ENCODE measurements at regions not wholly inside any gene's neighbourhood (a gene's known extent, or its start where the extent isn't known, plus 50 kb on each side); places are given as distances from the start of the nearest gene placed in this dataset.

DNA sequence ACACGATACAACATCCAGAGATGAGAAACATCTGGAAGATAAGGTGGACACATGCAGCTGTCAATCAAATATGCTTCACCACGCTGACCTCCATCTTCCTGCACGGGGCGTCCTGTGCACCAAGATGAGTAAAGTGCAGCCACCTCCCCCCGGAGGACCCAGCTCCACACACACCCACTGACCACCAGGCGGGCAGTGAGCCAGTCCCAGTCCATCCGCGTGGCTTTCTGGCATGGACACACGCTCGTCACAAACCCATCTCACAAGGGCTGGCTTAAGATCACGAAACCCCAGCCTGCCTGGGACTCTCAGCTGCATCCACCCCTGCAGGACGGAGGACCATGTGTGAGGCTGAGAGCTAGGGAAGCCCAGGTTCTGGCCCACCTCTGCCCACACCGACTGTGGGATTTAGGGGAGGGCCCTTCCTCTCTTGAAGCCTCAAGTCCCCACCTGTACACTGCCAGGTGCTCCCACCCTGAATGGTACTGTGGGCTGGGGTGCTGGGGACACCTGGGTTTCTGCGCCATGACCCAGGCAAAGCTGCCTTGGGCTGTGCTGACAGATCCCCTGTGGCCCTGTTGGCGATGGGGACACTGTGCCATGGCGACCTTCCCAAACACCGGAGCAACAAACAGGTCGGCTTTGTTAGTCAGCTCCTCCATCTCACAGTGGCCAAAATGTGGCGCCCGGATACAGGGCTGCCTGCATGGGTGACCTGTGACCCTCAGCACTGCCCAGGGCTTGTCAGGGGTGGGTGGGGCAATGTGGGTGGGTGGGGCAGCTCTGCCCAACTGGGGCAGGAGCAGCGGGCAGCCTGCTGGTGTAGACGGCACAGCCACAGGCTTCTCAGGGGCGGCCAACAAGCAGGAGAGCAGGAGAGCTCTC lies 629.0 kb downstream of the TBC1D22A start:
- FAIRE-seq: no peak
- no peak for DNase-seq (ENCODE audit: low spot score)

DNA sequence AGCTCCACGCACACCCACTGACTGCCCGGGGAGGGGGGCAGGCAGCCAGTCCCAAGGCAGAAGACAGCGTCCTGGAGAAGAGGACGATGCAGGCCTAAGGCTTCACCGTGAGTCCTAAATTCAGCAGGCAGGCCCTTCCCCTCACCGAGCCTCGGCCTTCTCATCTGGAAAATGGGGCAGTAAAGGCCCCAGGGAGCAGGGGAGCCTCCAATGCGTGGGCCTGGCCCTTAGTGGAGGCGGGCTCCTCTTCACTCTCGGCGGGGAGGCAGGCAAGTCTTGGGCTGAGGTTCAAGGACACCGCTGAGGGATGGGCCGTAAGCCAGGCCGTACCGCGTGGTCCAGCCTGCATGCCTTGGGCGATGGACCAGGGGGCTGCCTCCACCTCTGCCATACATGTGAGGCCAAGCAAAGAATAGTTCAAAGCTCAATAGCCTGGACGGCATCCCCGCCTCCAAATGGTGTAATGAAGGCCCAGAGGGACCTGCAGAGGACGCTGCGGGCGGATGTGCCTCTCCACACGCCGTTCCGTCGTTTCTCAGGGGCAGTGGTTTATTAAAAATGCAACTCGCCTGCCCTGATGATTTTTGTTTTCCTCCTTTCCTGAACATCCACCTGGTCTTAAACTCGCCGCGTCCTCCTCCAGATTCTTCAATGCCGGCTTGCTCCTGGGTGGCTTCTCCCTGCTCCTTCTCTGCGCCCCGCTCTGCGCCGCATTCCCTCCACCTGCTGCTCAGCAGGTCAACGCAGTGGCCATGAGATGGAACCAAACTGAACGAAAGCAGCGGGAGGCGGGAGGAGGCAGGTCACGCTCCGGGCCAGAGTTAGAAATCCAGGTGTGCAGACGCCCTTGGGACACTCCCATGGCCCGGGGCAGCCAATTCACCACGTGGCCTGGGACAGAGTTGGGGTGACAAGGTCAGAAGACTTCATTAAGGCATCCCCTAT lies 627.8 kb downstream of the TBC1D22A start:
- FAIRE-seq: no peak

DNA sequence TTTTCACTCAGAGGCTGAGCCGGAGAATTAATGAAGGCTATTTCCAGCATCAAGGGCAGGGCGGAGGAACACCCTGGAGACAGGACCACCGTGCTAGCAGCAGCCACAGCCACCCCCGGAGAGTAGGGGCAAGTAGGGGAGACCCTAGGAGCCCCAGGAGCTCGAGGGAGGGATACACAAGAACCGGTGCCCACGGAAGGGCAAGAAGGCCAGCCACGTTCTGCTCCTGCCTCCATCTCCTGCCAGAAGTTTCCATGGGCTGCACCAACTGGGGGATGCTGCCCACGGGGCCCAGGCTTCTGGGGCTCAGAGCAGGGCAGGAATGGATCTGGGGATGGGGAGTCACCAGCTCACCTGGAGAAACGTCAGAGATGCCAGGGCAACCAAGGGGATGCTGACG lies 626.8 kb downstream of the TBC1D22A start:
- DNase-seq (ENCODE audit: low spot score) (no peak), FAIRE-seq (no peak)

More for the DNA sequence above, 627.8 kb downstream of the TBC1D22A start:
- DNase-seq (ENCODE audit: low spot score): no peak

DNA sequence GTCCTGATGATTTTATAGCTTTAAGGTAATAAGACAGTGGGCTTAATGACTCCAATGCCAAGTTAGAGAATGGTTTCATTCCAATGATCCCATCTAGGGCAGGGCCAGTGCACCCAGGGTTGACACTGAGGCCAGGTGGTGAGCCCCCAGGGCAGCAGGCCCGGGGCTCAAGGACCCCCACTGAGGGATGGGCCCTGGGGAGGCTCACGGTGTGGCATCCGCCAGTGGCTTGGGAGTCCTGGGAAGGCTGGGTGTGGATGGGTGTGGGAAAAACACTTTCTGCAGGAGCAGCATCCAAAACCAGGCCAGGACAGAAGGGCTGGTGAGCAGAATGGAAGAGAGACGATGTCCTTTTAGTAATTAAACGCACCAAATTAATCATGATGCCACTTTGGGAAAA lies 626.3 kb downstream of the TBC1D22A start:
- no peak for FAIRE-seq
- no peak for DNase-seq (ENCODE audit: low spot score)

DNA sequence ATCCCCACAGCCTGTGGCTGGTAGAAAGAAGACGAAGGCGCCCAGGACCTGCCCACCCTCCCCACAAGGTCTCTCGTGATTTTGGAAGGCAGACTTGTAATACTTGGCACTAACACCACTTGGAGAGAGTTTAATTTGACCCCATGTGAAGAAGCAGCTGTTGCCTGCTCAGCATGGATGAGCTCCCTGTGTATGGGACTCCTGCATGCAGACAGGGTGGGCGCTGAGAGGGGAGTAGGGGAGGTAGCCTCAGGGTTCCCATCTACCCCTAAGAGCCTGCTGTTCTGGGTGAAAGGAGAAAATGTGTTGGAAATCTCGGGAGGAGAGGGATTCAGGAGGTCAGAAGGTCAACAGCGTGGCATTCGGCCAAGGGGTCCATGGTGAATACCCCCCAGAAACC lies 625.9 kb downstream of the TBC1D22A start:
- no peak for FAIRE-seq
- DNase-seq (ENCODE audit: low spot score): no peak

DNA sequence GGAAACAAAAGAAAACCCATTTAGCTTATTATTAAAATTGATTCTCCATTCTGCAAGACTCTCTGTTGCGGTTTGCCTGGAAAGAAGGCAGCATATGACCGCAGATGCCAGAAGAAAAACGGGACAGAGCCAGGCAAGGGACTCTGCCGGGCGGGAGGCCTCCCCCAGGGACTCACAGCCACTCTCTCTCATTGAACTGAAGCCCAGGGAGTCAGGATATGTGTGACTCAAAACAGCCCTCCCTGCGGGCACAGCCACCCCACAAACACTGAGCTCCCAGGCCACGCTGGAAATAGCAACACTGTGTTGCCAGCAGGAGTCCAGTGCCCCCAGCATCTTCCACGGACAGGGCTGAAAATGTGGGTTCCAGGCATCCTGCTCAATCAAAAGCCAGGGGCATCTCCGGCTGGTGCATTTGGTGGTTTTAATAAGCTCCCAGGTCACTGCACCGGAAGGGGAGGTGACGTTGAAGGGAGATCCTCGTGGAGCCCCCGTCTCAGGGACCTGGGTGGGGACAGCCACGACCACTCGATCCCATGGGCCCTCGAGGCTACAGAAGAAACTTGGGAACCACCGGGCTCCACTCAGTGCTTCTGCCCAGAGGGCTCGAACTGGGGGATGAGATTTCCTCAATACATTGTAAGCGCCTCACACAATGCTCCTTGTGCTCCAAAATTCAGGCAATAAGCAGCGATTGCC lies 624.5 kb downstream of the TBC1D22A start:
- FAIRE-seq (no peak), DNase-seq (ENCODE audit: low spot score) (no peak)

DNA sequence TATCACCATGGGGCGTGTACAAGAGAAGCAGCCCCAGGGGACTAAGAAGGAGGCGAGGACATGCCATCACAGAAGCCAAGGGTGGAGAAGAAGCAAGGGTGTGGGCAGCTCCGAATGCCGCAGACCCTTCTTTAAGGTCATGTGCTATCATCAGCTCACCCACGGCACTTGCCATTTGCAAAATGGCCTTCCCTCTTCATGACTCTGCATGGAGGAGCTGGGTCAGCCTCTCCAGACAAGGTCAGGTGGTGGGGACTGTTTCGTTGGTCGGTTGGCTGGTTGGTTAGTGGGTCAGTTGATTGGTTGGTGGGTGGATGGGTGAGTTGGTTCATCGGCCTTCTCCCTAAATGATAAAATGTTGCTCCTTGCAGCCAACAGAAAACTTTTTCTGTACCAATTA lies 622.5 kb downstream of the TBC1D22A start:
- DNase-seq (ENCODE audit: low spot score) (no peak), FAIRE-seq (no peak)

DNA sequence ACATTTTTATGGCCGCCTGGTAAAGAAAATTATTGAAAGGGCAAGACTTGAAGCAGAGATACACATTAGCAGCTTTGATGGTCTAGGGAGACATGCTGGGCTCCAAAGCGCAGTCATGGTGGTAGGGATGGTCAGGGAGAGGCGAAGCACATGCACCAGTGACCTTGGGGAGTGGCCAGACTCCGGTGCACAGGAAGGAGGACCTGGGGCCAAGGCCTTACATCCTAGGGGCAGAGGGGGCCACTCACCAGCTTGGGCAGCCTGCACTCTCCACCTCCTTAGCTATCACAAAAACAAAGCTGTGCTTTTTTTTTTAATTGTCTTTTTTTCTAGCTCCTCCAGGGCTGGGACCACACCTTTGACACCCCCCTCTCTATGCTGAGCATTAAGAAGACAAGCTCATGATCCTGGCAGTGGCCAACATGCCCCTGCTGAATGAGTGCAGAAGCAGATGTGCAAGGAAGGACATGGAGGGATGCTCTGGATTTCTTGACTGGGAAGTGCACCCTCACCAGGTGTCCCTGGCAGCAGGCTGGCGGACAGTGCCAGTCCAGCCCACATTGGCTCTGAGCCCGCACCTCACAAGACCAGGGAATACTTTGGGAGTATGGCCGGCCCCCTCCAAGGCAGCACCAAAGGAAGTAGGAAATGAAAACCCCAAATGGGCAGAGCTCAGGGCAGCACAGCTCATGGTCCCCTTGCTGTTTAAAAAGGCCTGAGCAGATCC lies 619.9 kb downstream of the TBC1D22A start:
- FAIRE-seq (no peak), DNase-seq (ENCODE audit: low spot score) (no peak)

DNA sequence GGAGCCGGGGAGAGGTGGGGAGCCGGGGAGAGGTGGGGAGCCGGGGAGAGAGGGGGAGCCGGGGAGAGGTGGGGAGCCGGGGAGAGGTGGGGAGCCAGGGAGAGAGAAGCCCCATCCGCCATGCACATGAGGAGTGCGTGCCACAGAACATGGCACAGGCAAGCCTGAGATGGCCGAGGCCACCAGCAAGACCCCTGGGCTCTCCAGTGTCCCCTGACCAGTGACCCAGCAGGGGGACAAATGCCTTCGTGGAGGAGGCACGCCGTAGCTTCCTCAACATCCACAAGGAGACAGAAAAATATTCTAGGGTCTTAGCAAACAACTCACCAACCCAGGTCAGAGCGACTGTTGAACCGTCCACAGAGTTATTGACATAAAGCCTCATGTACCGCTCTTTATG lies 618.8 kb downstream of the TBC1D22A start:
- FAIRE-seq (no peak), DNase-seq (ENCODE audit: low spot score) (no peak)

DNA sequence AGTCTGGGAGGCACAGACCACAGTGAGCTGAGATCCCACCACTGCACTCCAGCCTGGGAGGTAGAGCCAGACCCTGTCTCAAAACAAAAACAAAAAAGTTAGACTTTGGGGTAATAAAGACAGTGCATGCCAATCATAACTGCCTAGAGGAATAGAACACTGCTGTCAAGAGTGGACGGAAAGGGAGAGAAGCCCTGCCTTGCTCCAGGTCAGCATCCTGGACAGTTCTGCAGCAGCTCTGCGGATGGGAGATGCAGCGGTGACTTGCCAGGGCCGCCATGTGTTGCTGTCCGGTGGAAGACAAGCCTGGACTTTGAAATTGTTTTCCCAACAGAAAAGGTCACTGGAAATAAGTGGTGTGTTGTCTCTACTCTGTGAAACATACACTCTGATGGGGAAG lies 618.2 kb downstream of the TBC1D22A start:
- FAIRE-seq (no peak), DNase-seq (ENCODE audit: low spot score) (no peak)

DNA sequence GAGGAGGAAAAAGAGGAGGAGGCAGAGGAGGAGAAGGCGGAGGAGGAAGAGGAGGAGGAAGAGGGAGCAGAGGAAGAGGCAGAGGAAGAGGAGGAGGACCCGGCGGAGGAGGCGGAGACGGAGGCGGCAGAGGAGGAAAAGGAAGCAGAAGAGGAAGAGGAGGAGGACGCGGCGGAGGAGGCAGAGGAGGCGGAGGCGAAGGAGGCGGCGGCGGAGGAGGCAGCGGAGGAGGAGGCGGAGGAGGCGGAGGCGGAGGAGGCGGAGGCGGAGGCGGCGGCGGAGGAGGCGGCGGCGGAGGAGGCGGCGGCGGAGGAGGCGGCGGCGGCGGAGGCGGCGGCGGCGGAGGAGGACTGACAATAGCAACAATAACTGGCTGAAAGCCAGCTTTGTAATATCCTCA lies 616.6 kb downstream of the TBC1D22A start:
- DNase-seq (ENCODE audit: low spot score) (no peak), FAIRE-seq (no peak)

DNA sequence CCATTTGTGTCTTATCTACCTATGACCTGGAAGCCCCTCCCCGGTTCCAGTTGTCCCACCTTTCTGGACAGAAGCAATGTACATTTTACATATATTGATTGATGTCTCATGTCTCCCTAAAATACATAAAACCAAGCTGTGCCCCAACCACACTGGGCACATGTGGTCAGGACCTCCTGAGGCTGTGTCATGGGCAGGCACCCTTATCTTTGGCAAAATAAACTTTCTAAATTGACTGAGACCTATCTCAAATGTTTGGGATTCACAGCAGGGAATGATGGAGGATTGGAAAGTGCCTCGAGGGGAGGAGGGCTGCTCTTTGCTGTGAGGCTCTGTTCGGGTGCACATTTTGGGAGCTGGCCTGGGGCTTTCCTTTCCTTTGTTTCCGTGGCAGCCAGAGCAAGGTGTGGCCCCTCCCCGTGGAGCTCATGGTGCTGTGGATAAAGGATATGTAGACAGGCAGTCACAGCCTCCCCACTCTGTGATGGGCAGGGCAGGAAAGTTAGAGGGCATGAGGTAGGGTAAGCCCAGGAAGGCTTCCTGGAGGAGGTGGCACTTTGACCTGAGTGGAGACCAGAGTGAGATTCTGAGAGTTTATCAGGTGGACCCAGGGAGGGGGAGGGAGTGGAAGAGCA lies 615.6 kb downstream of the TBC1D22A start:
- DNase-seq (ENCODE audit: low spot score): no peak
- no peak for FAIRE-seq

DNA sequence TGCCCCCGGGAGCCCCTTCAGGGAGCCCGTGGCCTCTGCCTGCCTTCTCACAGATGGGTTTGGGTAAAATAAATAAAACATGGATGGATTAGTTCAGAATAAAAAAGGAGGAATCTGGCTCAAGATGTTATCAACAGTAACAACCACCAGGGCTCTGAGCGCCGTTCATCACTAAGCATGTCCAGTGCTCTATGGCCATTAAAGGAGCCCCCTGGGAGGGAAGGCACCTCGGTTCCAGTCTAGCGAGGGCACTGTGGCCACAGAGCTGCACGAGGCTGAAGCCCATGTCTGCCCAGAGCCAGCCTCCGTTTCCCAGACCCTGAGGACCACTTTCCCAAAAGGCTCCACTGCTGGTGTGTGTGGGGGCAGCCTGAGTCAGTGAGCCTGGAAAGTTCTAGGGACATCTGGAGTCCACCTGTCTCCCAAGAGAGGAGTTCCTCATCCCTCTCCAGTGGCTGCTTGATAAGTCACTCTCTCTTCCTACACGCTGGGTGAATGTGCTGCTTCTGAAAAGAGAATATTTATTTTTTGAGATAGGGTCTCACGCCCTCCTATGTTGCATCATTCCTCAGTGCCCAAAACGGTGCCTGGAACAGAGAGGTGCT lies 614.6 kb downstream of the TBC1D22A start:
- DNase-seq (ENCODE audit: low spot score) (no peak), FAIRE-seq (no peak)

DNA sequence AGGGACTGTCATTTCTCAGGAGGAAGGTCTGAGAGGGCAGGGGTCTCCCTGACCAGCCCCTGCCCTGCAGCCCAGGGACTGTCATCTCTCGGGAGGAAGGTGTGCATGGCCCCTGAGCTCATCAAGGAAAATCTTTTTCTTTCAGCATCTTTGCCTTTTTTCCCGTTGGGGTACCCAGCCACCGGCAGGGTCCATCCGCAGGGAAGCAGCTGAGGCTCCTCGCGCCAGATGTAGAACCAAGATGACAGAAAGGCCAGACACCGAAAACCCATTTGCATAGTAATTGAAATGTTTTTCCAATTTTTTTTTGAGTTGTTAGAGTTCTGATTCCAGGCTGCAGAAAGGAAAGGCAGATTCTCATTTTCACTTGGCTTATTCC lies 613.9 kb downstream of the TBC1D22A start:
- FAIRE-seq (no peak), DNase-seq (ENCODE audit: low spot score) (no peak)

DNA sequence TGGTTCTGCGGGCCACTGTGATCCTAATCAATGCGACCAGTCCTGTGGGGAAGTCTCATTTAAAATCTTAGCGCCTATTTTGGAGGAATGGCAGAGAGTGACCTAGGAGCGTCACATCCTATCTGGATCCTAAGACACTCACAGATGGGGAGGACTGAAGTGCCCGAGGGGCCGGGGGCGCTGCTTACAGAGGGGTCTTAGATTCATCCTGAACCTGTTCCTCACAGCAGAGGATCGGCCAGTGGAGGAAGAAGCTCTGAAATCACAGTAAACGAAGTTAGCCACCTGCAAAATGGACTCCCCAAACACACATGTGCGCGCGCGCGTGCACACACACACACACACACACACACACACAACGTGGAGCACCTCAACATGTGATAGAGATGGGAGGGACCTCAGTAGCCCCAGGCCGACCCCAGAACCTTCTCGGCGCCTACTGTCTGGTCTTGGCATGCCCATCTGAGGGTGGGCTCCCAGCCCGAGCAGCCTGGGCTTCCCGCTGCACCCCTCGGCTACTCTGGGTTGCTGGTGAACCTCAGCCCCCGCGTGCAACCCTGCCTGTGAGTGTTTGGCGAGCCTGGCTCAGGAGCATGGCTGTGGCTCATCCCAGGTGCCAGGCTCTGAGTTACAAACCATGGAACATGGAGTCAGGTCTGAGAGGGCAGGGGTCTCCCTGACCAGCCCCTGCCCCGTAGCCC lies 613.3 kb downstream of the TBC1D22A start:
- DNase-seq (ENCODE audit: low spot score) (no peak), FAIRE-seq (no peak)

DNA sequence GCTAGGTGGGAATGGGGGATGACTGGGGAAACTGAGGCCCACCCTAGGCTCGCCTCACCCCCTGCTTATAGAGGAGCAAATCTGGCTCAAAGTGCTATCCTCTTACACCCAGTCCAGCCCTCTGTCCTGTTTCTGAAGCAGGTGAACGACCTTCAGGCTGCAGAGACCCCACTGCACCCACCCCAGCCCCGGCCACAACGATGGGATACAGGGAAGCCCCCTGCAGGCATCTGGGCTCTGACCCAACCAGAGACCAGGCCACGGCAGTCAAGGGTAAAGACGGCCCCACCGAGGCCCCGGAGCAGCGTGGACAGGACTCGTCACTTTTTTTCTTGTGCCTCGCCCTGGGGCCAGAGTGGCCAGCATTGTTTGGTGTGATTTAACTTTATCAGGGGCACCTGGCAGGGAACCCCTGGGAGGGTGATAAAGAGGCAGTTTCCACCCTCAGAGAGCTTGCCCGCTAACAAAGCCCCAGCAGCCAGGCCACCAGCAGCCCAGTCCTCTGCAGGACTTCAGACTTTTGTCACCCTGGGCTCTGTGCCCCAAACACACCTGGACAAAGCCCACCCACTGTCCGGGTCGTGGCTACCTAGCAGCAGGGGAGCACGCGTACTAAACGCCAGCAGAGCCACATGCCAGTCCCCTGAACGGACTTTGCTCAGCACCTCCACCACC lies 612.6 kb downstream of the TBC1D22A start:
- FAIRE-seq: no peak

DNA sequence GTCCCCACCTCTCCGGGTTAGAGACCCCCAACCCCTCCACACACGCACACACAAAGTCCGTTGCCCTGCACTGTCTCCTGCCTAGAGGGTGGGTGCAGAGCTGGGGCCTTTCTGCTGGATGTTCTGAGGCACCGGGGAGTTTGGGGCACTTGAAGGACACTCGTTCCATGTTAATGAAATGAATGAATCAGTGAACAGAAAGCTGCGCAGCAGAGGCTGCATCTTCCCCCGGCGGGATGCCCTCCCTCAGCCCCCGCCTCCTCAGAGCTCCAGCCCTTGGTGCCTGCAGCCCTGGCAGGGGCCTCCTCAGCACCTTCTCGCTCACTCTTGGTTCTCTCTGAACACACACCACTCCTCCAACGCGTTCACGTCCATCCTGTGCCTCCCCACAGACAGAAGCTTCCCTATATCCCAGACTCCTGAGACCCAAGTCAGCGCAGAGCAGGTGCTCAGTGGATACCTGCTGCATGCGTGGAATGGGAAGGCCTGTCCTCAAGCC lies 611.9 kb downstream of the TBC1D22A start:
- no peak for DNase-seq (ENCODE audit: low spot score)
- no peak for FAIRE-seq

More for the DNA sequence above, 612.6 kb downstream of the TBC1D22A start:
- DNase-seq (ENCODE audit: low spot score): no peak

DNA sequence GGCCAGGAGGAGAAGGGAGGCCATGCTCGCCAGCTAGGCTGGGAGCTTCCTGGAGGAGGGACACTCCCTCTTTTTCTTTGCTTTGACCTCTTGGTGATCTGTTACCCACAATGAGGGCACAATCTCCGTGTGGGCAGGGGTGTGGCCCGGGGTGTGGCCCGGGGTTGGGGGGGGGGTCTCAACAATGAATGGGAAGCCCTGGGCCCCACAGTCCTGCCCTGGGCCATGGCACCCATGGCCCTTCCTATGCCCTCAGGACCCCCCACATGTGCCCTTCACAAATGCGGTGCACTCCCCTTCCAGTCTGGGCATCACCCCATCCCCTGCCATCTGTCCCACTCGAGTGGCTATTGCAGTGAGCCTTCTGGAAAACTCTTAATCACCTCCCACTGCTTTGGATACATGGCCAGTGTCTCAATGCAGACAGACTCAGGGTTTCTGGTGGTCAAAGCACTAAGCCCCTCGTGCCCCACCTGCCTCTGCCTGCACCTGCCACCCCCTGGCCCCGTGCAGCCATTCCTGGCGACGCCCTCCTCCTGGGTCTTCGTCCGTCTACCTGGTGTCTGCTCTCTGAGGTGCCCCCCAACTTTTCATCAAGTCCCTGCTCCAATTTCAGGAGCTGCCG lies 611.3 kb downstream of the TBC1D22A start:
- no peak for FAIRE-seq
- DNase-seq (ENCODE audit: low spot score): no peak
